ENCODE measurements at regions not wholly inside any gene's neighbourhood (a gene's known extent, or its start where the extent isn't known, plus 50 kb on each side); places are given as distances from the start of the nearest gene placed in this dataset.
"Not testable (repeated sequence)": the region's sequence is repeated elsewhere in the genome, so short reads cannot be mapped to it uniquely, and the experiment has no call there.

GRCh38 chr9:63326665-63327064 is 1958.3 kb downstream of the FOXD4L5 start:
- TF ChIP-seq EZH2phosphoT487 (IDR thresholded peaks at IDR 0.05; ENCODE audit: low read depth); CTCF (IDR thresholded peaks at IDR 0.05; ENCODE audit: low read depth, low read length): not testable (repeated sequence)

Measured in OCI-LY3 (cell line).